HCT116 (cell line): ENCODE measurements at regions not wholly inside any gene's neighbourhood (a gene's known extent, or its start where the extent isn't known, plus 50 kb on each side); places are given as distances from the start of the nearest gene placed in this dataset.

Experiments used
- ATAC-seq: fragments of 200-7000 bp; cut with Tn5 transposase; 2 replicates; pipeline ENCODE4 v1.9.1; 2020; ENCODE audit warnings: mild to moderate bottlenecking, moderate library complexity
- BruUV-seq: library from RNA; stranded (reverse); fragments of 400-500 nt; replicated peaks from 2 replicates; lab custom pipeline; 2021; lab: Mats Ljungman, UMichigan
- CTCF ChIA-PET: fragments of 300-600 bp; sonication (Branson Sonifier 250); formaldehyde crosslinking; loops from one replicate; lab custom pipeline; 2021; ENCODE audit warnings: antibody characterized with exemption; lab: Charles Lee
- POLR2A ChIA-PET: fragments of 300-600, 350-600 bp; sonication (Branson Sonifier 250); formaldehyde crosslinking; loops from one replicate; lab custom pipeline; 2021; ENCODE audit warnings: antibody characterized with exemption; lab: Charles Lee
- RAD21 ChIA-PET, 2 experiments: fragments of 300-600 bp; sonication (Branson Sonifier 250); formaldehyde crosslinking; loops; one replicate each; lab custom pipeline; 2023; ENCODE audit warnings: low total read pairs in 2 of 2; ENCODE audit not compliant: uncharacterized antibody in 2 of 2, unreplicated experiment in 2 of 2, low non-redundant PET in 1 of 2; lab: Charles Lee
- DNase-seq: peaks from one replicate; pipeline ENCODE4 v3.0.0-alpha.2; 2010; ENCODE audit warnings: low read depth, low spot score
- H2AFZ ChIP-seq: fragments of 200-600 bp; shearing (Covaris generic), sonication (generic); 2 replicates; pipeline ENCODE4 v1.6.1; 2017; ENCODE audit warnings: low read depth, mixed run types, mixed read lengths, antibody characterized with exemption, low read length; ENCODE audit not compliant: poor library complexity, severe bottlenecking
- H3K27ac ChIP-seq: 2 replicates; pipeline ENCODE4 v1.5.1; 2012; ENCODE audit warnings: low read depth, low read length
- H3K27me3 ChIP-seq: fragments of 200-600 bp; sonication (generic); 2 replicates; pipeline ENCODE4 v1.6.1; 2016; ENCODE audit warnings: mixed run types, low read length, mixed read lengths; ENCODE audit not compliant: insufficient read depth
- H3K36me3 ChIP-seq, 2 experiments: fragments of 200-500 bp in 1 of 2; fragments of 200-600 bp in 1 of 2; sonication (Bioruptor generic) in 1 of 2; sonication (generic) in 1 of 2; 2 replicates each; pipeline versions ENCODE4 v1.5.1 to v1.6.1; 2014 to 2016; ENCODE audit warnings: low read length in 2 of 2, inconsistent platforms in 1 of 2, mixed read lengths in 1 of 2, mixed run types in 1 of 2; ENCODE audit not compliant: insufficient read depth in 2 of 2, control insufficient read depth in 1 of 2
- H3K4me1 ChIP-seq, 2 experiments: fragments of 200-600 bp in 1 of 2; sonication (generic) in 1 of 2; 2 replicates each; pipeline versions ENCODE4 v1.5.1 to v1.6.1; 2012 to 2017; ENCODE audit warnings: low read length in 2 of 2, inconsistent platforms in 1 of 2, mild to moderate bottlenecking in 1 of 2, mixed read lengths in 1 of 2, mixed run types in 1 of 2, moderate library complexity in 1 of 2; ENCODE audit not compliant: insufficient read depth in 2 of 2, control insufficient read depth in 1 of 2
- H3K4me2 ChIP-seq: fragments of 200-600 bp; sonication (generic); 2 replicates; pipeline ENCODE4 v1.6.1; 2017; ENCODE audit warnings: mixed run types, low read length, mixed read lengths
- H3K4me3 ChIP-seq, 2 experiments: fragments of 200-600 bp in 1 of 2; sonication (generic) in 1 of 2; replicated peaks in 1 of 2; 2 replicates each; pipeline ENCODE4 v1.5.1; 2011 to 2016; ENCODE audit warnings: low read length in 2 of 2, control low read depth in 1 of 2, low read depth in 1 of 2, mild to moderate bottlenecking in 1 of 2, mixed read lengths in 1 of 2, mixed run types in 1 of 2
- H3K79me2 ChIP-seq: fragments of 200-600 bp; sonication (generic); 2 replicates; pipeline ENCODE4 v1.6.1; 2017; ENCODE audit warnings: mild to moderate bottlenecking, mixed run types, low read length, moderate library complexity, mixed read lengths; ENCODE audit not compliant: insufficient read depth
- H3K9ac ChIP-seq: fragments of 200-600 bp; sonication (generic); 2 replicates; pipeline ENCODE4 v1.6.1; 2016; ENCODE audit warnings: low read length, mixed read lengths
- H3K9me2 ChIP-seq: fragments of 200-600 bp; sonication (generic), shearing (Covaris generic); 2 replicates; pipeline ENCODE4 v1.6.1; 2017; ENCODE audit warnings: mixed run types, mild to moderate bottlenecking, moderate library complexity; ENCODE audit not compliant: insufficient read depth
- H3K9me3 ChIP-seq, 2 experiments: fragments of 200-500 bp in 1 of 2; fragments of 200-600 bp in 1 of 2; sonication (Bioruptor generic) in 1 of 2; sonication (generic) in 1 of 2; 2 replicates each; pipeline ENCODE4 v1.6.1; 2014 to 2017; ENCODE audit warnings: low read length in 2 of 2, mixed read lengths in 2 of 2, inconsistent platforms in 1 of 2, low read depth in 1 of 2, mild to moderate bottlenecking in 1 of 2, mixed run types in 1 of 2, moderate library complexity in 1 of 2; ENCODE audit not compliant: control insufficient read depth in 1 of 2, insufficient read depth in 1 of 2
- H4K20me1 ChIP-seq: fragments of 200-600 bp; sonication (generic), shearing (Covaris generic); 2 replicates; pipeline ENCODE4 v1.6.1; 2017; ENCODE audit warnings: mixed run types, mild to moderate bottlenecking, moderate library complexity; ENCODE audit not compliant: insufficient read depth
- CEBPB ChIP-seq: IDR thresholded peaks from 2 replicates; pipeline ENCODE4 v1.6.1; 2012; ENCODE audit warnings: low read depth
- CTCF ChIP-seq, 3 experiments: fragments of 200-600 bp in 1 of 3; sonication (generic) in 1 of 3; IDR thresholded peaks in 2 of 3; conservative IDR thresholded peaks in 1 of 3; 2 replicates each; pipeline ENCODE4 v1.5.1; 2012 to 2017; ENCODE audit warnings: low read depth in 2 of 3, low read length in 2 of 3, antibody characterized with exemption in 1 of 3, borderline replicate concordance in 1 of 3, control low read depth in 1 of 3, mild to moderate bottlenecking in 1 of 3, mixed read lengths in 1 of 3, mixed run types in 1 of 3, moderate library complexity in 1 of 3; ENCODE audit not compliant: insufficient read depth in 1 of 3
- EGR1 ChIP-seq: IDR thresholded peaks from 2 replicates; pipeline ENCODE4 v1.6.1; 2012; ENCODE audit warnings: low read depth
- ELF1 ChIP-seq: IDR thresholded peaks from 2 replicates; pipeline ENCODE4 v1.6.1; 2012; ENCODE audit warnings: low read depth, borderline replicate concordance
- EZH2 ChIP-seq: fragments of 200-600 bp; sonication (generic); IDR thresholded peaks from 2 replicates; pipeline ENCODE4 v1.6.1; 2017; ENCODE audit warnings: antibody characterized with exemption, mixed run types
- FOSL1 ChIP-seq: IDR thresholded peaks from 2 replicates; pipeline ENCODE4 v1.6.1; 2012; ENCODE audit warnings: low read depth
- POLR2A ChIP-seq: IDR thresholded peaks from 2 replicates; pipeline ENCODE4 v1.7.0; 2011; ENCODE audit warnings: borderline replicate concordance; ENCODE audit not compliant: insufficient read depth, insufficient read length; ENCODE audit errors: extremely low read depth
- SRF ChIP-seq: IDR thresholded peaks from 2 replicates; pipeline ENCODE4 v1.6.1; 2012; ENCODE audit warnings: low read depth
- TCF7L2 ChIP-seq: IDR thresholded peaks from 2 replicates; pipeline ENCODE4 v1.7.0; 2011; ENCODE audit warnings: borderline replicate concordance, inconsistent platforms; ENCODE audit not compliant: insufficient read depth, insufficient read length; ENCODE audit errors: extremely low read depth
- YY1 ChIP-seq: IDR thresholded peaks from 2 replicates; pipeline ENCODE4 v1.6.1; 2011; ENCODE audit warnings: low read length, low read depth, moderate library complexity, mild to moderate bottlenecking; ENCODE audit not compliant: insufficient replicate concordance; ENCODE audit errors: extremely low read depth
- ZFX ChIP-seq: fragments of 450-650 bp; IDR thresholded peaks from 2 replicates; pipeline ENCODE4 v1.6.1; 2017
- intact Hi-C: fragments of 100-400 bp; cut with micrococcal nuclease; formaldehyde crosslinking; loops from 2 replicates; pipeline ENCODE4 v1.10.0; 2022

GRCh38 chr5:27489701-27490100 is 451.3 kb upstream of the CDH9 start:
- Histone ChIP-seq H4K20me1 (no peaks in the 10 kb centered on the region), H3K9me2 (no peaks in the 10 kb centered on the region), H3K9me3 (peaks cover 15 to 22% of the 10 kb centered on the region in 2 experiments; a peak in 3 of 4 replicates), H3K4me2 (no peak overlapping the region), H3K4me1 (no peaks in the 10 kb centered on the region), H3K9ac (no peak overlapping the region), H3K4me3 (no peak overlapping the region), H3K27me3 (no peaks in the 10 kb centered on the region), H2AFZ (no peak overlapping the region), H3K27ac (no peak overlapping the region), H3K79me2 (no peaks in the 10 kb centered on the region), H3K36me3 (no peaks in the 10 kb centered on the region)
- TF ChIP-seq EGR1: no peak
- no peak for TF ChIP-seq CTCF (IDR thresholded peaks at IDR 0.05 in 2 of 3, conservative IDR thresholded peaks at IDR 0.05 in 1 of 3; ENCODE audit: borderline replicate concordance in 1 of 3, insufficient read depth in 1 of 3, low read depth in 2 of 3, low read length in 2 of 3)
- no peak for TF ChIP-seq FOSL1
- no peak for TF ChIP-seq ELF1
- no peak for TF ChIP-seq TCF7L2
- no peak for TF ChIP-seq EZH2
- TF ChIP-seq SRF: no peak
- no peak for TF ChIP-seq POLR2A
- no peak for TF ChIP-seq ZFX
- TF ChIP-seq CEBPB: no peak
- TF ChIP-seq YY1: no peak
- CTCF ChIA-PET: no interaction called here
- no peak for DNase-seq
- POLR2A ChIA-PET: no interaction called here
- no TSS peak for BruUV-seq
- RAD21 ChIA-PET: no interaction called here
- intact Hi-C loops: no loop called here
- ATAC-seq: no peak
